Colonic mucosa (tissue), 4 donors: ENCODE measurements at regions not wholly inside any gene's neighbourhood (a gene's known extent, or its start where the extent isn't known, plus 50 kb on each side); places are given as distances from the start of the nearest gene placed in this dataset.

Experiments
- DNase-seq: peaks from one replicate; pipeline ENCODE4 v3.0.0-alpha.2; 2020
- H3K27ac ChIP-seq: fragments of 200-600 bp; one replicate; pipeline ENCODE4 v1.8.0; 2021
- H3K27me3 ChIP-seq: fragments of 200-600 bp; one replicate; pipeline ENCODE4 v1.8.0; 2021
- H3K36me3 ChIP-seq: fragments of 200-600 bp; one replicate; pipeline ENCODE4 v1.8.0; 2021
- H3K4me1 ChIP-seq: fragments of 200-600 bp; one replicate; pipeline ENCODE4 v1.8.0; 2021; ENCODE audit warnings: mild to moderate bottlenecking
- H3K4me3 ChIP-seq: fragments of 200-600 bp; one replicate; pipeline ENCODE4 v1.8.0; 2021
- H3K9ac ChIP-seq, 2 donors: one replicate each; pipeline ENCODE4 v1.7.0; 2013; ENCODE audit warnings: control low read depth in 2 of 2, low read depth in 2 of 2, low read length in 2 of 2
- H3K9me3 ChIP-seq: fragments of 200-600 bp; one replicate; pipeline ENCODE4 v1.8.0; 2021
- CTCF ChIP-seq: fragments of 200-600 bp; IDR thresholded peaks from one replicate; pipeline ENCODE4 v1.8.0; 2022; ENCODE audit warnings: antibody characterized with exemption, mild to moderate bottlenecking
- intact Hi-C: fragments of 100-400 bp; cut with DNase I; formaldehyde crosslinking; loops from one replicate; pipeline ENCODE4 v1.14.1; 2022
- donor health status: healthy.
- donor health status: DM: no; HTN: no; CAD: no.
- donor health status: DM: no; HTN: no; CAD: no.

- Histone ChIP-seq H3K9ac (no peak overlapping the region), H3K27ac (no peak overlapping the region), H3K36me3 (no peaks in the 10 kb centered on the region), H3K9me3 (no peaks in the 10 kb centered on the region), H3K4me3 (no peak overlapping the region), H3K4me1 (no peaks in the 10 kb centered on the region), H3K27me3 (no peaks in the 10 kb centered on the region)
- no peak for DNase-seq
- no peak for TF ChIP-seq CTCF
- intact Hi-C loops = loop anchor here (5.0 kb wide), 1 partner anchor 416 kb away; no protein-coding TSS in a partner anchor
Observed at GRCh38 chr10:21076381-21076780, 179.3 kb upstream of the NEBL start.

GRCh38 chr10:21075880-21076279 lies 178.8 kb upstream of the NEBL start:
- H3K27me3 ChIP-seq = no peaks in the 10 kb centered on the region
- no peaks in the 10 kb centered on the region for H3K36me3 ChIP-seq
- intact Hi-C loops = loop anchor here (5.0 kb wide), 1 partner anchor 416 kb away; no protein-coding TSS in a partner anchor
- H3K9ac ChIP-seq = no peak overlapping the region
- no peak for DNase-seq
- H3K4me1 ChIP-seq = no peaks in the 10 kb centered on the region
- no peak overlapping the region for H3K4me3 ChIP-seq
- no peak for TF ChIP-seq CTCF
- no peaks in the 10 kb centered on the region for H3K9me3 ChIP-seq
- H3K27ac ChIP-seq = no peak overlapping the region

GRCh38 chr10:21071001-21071673 lies 174.0 kb upstream of the NEBL start:
- no peak overlapping the region for H3K4me3 ChIP-seq
- no peak overlapping the region for H3K9ac ChIP-seq
- H3K36me3 ChIP-seq = no peaks in the 10 kb centered on the region
- H3K9me3 ChIP-seq = no peaks in the 10 kb centered on the region
- H3K27ac ChIP-seq = no peak overlapping the region
- no peaks in the 10 kb centered on the region for H3K27me3 ChIP-seq
- DNase-seq = no peak
- TF ChIP-seq CTCF = no peak
- intact Hi-C loops = no loop called here
- no peaks in the 10 kb centered on the region for H3K4me1 ChIP-seq

- no peak for TF ChIP-seq CTCF
- no peak overlapping the region for H3K4me3 ChIP-seq
- DNase-seq = no peak
- H3K27ac ChIP-seq = no peak overlapping the region
- H3K4me1 ChIP-seq = no peaks in the 10 kb centered on the region
- no peaks in the 10 kb centered on the region for H3K36me3 ChIP-seq
- intact Hi-C loops = no loop called here
- no peak overlapping the region for H3K9ac ChIP-seq
- H3K27me3 ChIP-seq = no peaks in the 10 kb centered on the region
- H3K9me3 ChIP-seq = no peaks in the 10 kb centered on the region
Observed at GRCh38 chr10:21069929-21070700, 173.0 kb upstream of the NEBL start.

GRCh38 chr10:21069278-21069677 lies 172.2 kb upstream of the NEBL start:
- H3K27ac ChIP-seq = no peak overlapping the region
- no peak overlapping the region for H3K9ac ChIP-seq
- H3K36me3 ChIP-seq = no peaks in the 10 kb centered on the region
- intact Hi-C loops = no loop called here
- H3K9me3 ChIP-seq = no peaks in the 10 kb centered on the region
- no peak for TF ChIP-seq CTCF
- DNase-seq = no peak
- H3K4me3 ChIP-seq = no peak overlapping the region
- H3K4me1 ChIP-seq = no peaks in the 10 kb centered on the region
- H3K27me3 ChIP-seq = no peaks in the 10 kb centered on the region
